ENCODE measurements at regions not wholly inside any gene's neighbourhood (a gene's known extent, or its start where the extent isn't known, plus 50 kb on each side); places are given as distances from the start of the nearest gene placed in this dataset.
"Not testable (repeated sequence)": the region's sequence is repeated elsewhere in the genome, so short reads cannot be mapped to it uniquely, and the experiment has no call there.

- no peak for DNase-seq (ENCODE audit: low read depth)
These were observed 575.6 kb downstream of the KIF20B start for GRCh38 chr10:90276894-90277475.

DNA sequence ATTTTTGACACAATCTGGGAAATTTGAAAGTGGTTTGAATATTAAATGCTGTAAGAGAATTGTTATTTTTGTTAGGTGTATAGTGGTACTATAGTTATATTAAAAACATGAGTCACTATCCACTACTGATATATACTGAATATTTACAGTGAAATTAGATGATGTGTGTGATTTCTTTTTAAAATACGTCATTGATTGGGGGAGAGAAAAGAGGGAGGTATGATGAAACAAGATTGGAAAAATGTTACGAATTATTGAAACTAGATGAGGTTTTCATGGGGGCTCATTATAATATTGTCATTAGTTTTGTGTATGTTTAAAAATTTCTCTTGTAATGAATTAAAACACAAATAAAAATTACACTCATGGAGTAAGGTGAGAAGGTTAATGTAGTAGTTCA, 571.4 kb downstream of the HTR7 start:
- DNase-seq (ENCODE audit: low read depth), result no peak

- no peak for DNase-seq (ENCODE audit: low read depth)
These were observed 570.9 kb downstream of the HTR7 start for GRCh38 chr10:90286941-90287340.

DNA sequence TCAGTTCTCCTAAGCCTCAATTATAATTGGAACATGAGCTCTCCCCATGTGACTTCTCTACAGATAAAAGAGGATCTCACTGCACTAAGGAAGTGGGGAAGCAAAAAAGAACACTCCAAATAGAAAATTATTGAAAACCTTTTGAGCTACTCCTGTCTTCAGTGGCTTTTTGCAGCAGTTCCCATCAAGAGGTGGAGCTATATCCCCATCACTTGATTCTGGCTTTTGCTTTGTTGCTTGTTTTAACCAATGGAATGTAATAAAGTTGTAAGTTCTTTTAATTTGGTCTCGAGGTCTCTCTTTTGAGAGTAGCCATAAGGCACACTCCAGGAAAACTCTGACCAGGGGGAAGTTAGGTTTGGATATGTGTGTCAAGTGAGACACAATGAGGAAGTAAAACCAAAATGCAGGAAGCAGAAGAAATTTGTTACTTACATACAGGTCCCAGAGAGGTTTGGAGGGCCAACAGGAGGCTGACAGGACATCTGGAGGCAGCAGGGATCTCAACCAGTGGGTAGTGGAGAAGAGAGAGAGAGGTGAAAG, 569.4 kb downstream of the HTR7 start:
- no peak for DNase-seq (ENCODE audit: low read depth)

- no peak for DNase-seq (ENCODE audit: low read depth)
These were observed 568.8 kb downstream of the HTR7 start for GRCh38 chr10:90289037-90289436.

- DNase-seq (ENCODE audit: low read depth), result no peak
These were observed 564.2 kb downstream of the HTR7 start for GRCh38 chr10:90293616-90294015.

DNA sequence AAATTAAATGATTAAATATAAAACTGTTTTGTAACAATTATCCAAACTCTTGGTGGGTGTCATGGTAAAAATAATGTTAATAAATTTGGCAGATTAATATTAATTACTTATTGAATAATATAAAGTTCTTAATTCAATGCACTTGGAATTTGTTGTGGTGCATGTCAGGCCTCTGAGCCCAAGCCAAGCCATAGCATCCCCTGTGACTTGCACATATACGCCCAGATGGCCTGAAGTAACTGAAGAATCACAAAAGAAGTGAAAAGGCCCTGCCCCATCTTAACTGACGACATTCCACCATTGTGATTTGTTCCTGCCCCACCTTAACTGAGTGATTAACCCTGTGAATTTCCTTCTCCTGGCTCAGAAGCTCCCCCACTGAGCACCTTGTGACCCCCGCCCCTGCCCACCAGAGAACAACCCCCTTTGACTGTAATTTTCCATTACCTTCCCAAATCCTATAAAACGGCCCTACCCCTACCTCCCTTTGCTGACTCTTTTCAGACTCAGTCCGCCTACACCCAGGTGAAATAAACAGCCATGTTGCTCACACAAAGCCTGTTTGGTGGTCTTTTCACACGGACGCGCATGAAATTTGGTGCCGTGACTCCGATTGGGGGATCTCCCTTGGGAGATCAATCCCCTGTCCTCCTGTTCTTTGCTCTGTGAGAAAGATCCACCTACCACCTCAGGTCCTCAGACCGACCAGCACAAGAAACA, 562.9 kb downstream of the HTR7 start:
- DNase-seq (ENCODE audit: low read depth), result not testable (repeated sequence)

GRCh38 chr10:90302031-90302430, 555.8 kb downstream of the HTR7 start:
- DNase-seq (ENCODE audit: low read depth), result not testable (repeated sequence)

DNA sequence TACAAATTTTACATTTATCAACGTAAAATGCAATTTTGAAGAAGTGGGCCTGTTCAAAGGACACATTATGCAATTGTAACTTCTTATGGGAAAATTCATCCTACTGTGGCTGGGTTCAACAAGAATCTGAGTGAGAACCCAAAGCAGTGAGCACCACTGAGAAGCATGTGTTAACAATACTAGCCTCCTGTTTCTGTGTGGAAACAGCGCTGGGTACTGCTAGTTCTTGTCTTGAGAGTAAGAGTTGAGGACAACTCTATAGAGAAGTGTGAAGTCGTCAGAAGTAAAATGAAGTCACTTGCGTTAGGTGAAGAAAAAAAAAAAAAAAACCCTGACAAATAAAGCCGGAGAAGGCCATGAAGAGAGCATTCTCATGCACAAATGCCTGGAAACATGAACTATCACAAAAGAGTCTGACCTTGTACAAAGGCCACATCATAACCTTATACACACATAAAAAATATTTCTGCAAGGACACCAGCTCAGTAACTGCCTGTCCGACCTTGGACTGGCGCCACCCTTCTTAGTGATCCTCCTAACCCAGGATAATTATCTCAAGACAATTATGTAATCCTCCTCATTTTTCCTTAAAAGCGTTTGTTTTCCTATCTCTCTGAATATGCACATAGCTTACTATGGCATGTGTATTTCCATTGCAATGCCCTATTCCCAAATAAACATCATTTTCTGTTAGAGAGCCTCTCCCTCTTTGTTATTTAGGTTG, 554.9 kb downstream of the HTR7 start:
- no peak for DNase-seq (ENCODE audit: low read depth)

- no peak for DNase-seq (ENCODE audit: low read depth)
These were observed 553.3 kb downstream of the HTR7 start for GRCh38 chr10:90304533-90304932.

DNA sequence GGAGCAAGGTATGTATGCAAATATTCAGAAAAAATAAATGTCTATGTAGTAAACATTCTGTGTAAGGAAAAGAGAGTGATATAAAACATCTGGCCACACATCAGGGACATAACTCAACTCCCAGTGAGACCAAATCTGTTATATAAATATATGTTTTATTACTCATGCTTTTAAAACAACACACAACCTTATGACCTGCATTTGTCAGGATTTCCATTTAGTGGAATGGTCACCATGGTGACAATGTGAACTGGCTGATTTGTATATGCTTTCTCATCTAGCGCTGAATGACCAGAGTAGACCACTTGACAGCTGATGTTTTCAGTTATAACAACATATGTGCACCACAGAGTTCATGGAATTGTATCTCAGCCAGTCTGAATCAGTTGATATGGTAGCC, 551.7 kb downstream of the HTR7 start:
- no peak for DNase-seq (ENCODE audit: low read depth)

GRCh38 chr10:90308223-90308622, 549.6 kb downstream of the HTR7 start:
- no peak for DNase-seq (ENCODE audit: low read depth)

DNA sequence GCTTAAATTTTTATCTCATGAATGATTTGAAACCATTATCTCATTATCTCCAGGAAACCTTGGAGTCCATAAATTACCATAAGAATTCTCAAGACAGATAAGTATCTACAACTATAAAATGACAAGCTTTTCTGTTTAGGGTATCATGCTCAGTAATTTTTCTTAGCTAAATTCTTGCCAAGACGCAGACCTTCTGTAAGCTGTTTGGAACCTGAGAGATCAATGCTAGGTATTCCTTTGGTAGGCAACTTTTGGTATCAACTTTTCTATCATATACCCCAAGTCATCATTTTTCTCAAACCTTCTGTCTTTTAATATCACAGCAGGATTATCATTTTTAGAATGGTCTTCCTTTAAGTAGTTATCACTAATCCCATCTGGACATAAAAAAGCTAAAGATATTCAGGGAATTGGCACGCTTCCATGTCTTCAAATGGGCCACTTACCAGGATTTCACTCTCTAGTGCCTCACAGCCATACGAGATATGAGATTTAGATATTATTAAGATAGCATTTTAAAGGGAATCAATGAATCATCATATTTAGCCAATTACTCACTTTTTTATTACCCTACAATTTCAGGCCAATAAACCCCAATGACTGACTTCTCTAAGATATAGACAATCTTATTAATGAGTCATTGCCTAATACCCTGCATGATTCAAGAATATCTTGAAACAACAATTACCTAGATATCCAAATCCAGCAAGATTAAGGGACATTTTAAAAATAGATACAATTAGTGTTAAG, 544.1 kb downstream of the HTR7 start:
- no peak for DNase-seq (ENCODE audit: low read depth)

GRCh38 chr10:90314718-90315117, 543.1 kb downstream of the HTR7 start:
- DNase-seq (ENCODE audit: low read depth), result no peak

DNA sequence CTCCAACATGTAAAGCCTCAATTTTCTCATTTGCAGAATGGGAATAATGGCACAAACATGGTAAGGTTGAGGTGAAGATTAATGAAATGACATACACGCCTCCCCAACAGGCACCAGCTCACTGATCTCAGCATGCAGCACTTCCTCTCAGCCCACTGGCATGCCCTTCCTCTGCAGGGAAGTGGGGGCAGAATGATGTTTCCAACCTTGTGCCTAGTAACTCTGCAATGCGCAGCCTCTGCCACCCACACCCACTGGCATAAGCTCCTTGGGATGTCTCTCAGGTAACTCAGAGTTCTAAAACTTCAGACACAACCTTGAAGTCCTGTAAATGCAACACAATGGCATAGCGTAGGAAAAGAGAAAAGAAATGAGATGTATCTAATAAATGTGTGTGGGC, 540.7 kb downstream of the HTR7 start:
- DNase-seq (ENCODE audit: low read depth), result no peak

DNA sequence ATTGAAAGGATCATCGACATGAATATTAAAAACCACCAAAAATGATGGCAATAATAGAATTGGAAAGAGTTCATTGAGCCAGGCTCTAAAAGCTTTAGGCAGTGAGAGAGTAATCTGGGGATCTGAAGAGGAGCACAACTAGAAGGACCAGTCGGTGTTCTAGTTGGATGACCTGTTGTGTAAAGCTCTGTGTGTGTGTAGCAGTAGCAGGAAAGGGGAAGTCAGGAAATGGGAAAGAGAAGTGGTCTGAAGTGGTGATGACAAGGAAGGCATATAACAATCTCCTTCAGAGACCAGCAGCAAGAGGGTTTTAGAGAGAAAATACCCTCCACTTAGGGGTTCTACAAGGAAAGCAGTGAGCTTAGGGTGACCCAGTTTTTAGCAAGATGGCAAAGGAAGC, 539.2 kb downstream of the HTR7 start:
- no peak for DNase-seq (ENCODE audit: low read depth)

DNA sequence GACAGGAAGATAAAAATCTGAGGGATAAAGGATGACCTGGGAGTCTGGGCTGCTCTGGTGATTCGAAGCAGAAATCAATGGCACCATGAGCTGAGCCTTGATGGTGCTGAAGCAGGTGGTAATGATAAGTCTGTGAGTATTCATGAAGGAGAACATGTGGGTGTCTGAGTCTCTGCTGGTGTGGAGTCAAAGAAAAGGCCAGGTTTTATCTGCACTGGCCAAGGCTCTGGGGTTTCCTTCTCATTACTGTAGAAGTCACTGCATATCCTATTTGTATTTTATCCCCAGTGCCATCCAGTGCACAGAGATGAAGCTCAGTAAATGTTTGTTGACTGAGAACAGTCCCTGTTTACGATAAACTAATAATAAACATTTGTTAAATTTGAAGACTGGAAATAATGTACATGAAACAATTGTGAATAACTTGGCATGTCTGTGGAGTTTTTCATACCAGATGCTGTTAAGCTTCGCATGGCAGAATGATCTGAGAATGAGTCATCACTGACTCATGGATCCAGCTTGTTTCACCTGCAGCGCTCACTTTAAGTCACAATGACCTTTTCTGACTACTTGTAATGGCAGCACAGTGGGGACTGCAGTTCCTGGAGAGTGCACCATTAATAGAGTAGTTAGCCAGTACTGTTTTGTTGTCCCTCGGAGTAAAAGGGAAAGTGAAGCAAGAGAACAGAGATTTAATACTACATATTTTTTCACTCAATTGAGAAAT, 538.5 kb downstream of the HTR7 start:
- DNase-seq (ENCODE audit: low read depth), result no peak

DNA sequence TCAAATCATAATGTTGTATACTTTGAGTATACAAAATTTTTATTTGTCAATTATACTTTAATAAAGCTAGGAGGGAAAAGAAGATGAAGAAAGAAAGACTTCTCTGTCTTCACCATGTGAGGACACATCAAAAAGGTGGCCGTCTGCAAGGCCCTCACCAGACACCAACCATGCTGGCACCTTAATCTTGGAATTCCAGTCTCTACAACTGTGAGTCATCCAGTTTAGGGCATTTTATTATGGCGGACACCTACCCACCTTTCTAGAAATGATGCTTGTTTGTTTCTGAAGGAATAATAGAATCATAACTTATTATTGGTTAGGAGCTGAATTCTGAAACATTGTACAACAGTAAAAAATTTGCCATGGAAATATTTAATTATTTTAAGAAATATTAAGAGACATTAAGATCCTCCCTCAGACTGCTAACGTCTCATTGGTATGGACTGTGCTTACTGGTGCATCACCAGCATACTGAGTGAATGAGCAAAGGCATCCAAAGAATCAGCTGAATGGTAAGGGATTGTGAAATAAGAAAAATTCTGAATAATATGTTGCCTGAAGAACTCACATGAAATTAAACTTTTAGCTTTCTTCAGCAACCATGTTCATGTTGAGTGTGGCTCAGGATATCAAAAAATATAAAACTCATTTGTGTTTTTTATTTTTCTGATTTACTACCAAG, 536.6 kb downstream of the HTR7 start:
- no peak for DNase-seq (ENCODE audit: low read depth)

DNA sequence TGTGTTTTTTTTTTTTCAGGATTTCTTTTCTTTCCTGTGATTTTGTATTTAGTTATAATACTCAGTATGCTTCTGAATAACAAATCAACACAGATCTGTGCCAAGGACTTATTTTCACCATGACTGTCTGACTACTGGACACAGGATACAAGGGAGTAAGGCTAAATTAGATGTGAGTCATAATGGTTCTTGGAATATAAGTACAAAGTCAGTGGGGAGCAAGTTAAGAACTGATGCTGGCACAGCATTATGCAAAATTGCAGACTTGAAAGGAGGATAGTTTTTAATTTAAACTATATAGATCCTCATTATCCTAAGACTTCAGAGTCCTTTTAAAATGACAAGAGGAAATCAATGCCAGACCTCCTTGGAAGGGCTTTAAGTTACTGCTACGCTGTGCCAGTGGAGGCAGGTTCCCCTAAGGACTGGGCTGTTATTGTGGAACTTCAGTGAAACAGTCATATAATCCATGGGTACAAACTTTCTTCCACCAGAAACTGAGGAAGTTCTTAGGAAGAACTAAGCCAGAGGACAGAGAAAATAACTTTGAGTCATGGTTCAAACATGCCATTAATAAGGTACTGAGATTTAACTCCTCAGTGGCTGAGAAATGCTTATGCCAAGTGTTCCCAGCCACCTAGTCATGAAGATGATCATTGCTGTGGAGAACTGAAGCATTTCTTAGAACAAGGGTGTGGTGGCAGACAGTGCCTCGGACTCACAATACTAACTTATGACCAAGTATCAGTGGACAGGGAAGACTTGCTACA, 531.2 kb downstream of the HTR7 start:
- no peak for DNase-seq (ENCODE audit: low read depth)

- no peak for DNase-seq (ENCODE audit: low read depth)
These were observed 530.2 kb downstream of the HTR7 start for GRCh38 chr10:90327611-90328010.

Measured in GM04503 (cell line).